ENCODE measurements at regions not wholly inside any gene's neighbourhood (a gene's known extent, or its start where the extent isn't known, plus 50 kb on each side); places are given as distances from the start of the nearest gene placed in this dataset.

GRCh38 chr12:87116780-87117179, 860.6 kb upstream of the MGAT4C start:
- Histone ChIP-seq H3K4me3 (no peak overlapping the region), H3K36me3 (replicated peaks in 1 of 2) (no peaks in the 10 kb centered on the region), H3K27ac (no peak overlapping the region), H3K9me3 (replicated peaks in 1 of 3) (no peaks in the 10 kb centered on the region), H3K4me1 (replicated peaks in 1 of 2) (no peaks in the 10 kb centered on the region), H3K27me3 (no peaks in the 10 kb centered on the region)
- no peak for DNase-seq
- TF ChIP-seq POLR2A (IDR thresholded peaks at IDR 0.05) (no peak), CTCF (IDR thresholded peaks at IDR 0.05) (no peak)
- intact Hi-C loops (cut with DNase I), result no loop called here
- 61 to 71% (median 65%) methylated on average over 6 of the region's 6 CpGs for WGBS, 4 donors

- no peak for DNase-seq
- no peaks in the 10 kb centered on the region for H3K27me3 ChIP-seq
- intact Hi-C loops (cut with DNase I), result no loop called here
These were observed 856.6 kb upstream of the MGAT4C start for GRCh38 chr12:87112571-87113345.

GRCh38 chr12:87107766-87108165, 851.6 kb upstream of the MGAT4C start:
- no peak for TF ChIP-seq CTCF (IDR thresholded peaks at IDR 0.05)
- no peak for TF ChIP-seq POLR2A (IDR thresholded peaks at IDR 0.05)
- intact Hi-C loops (cut with DNase I), result no loop called here
- WGBS, 4 donors, result 57 to 83% (median 69%) methylated on average over 3 of the region's 3 CpGs
- H3K4me1 ChIP-seq (replicated peaks in 1 of 2), result no peaks in the 10 kb centered on the region
- H3K9me3 ChIP-seq (replicated peaks in 1 of 3), result no peaks in the 10 kb centered on the region
- no peaks in the 10 kb centered on the region for H3K36me3 ChIP-seq (replicated peaks in 1 of 2)
- H3K4me3 ChIP-seq, result no peak overlapping the region
- DNase-seq, result no peak
- H3K27ac ChIP-seq, result no peak overlapping the region
- H3K27me3 ChIP-seq, result no peaks in the 10 kb centered on the region

More at GRCh38 chr12:87112571-87113345, 856.6 kb upstream of the MGAT4C start:
- H3K4me3 ChIP-seq, result no peak overlapping the region
- no peaks in the 10 kb centered on the region for H3K4me1 ChIP-seq (replicated peaks in 1 of 2)
- no peaks in the 10 kb centered on the region for H3K36me3 ChIP-seq (replicated peaks in 1 of 2)
- H3K27ac ChIP-seq, result no peak overlapping the region
- TF ChIP-seq CTCF (IDR thresholded peaks at IDR 0.05), result no peak
- no peak for TF ChIP-seq POLR2A (IDR thresholded peaks at IDR 0.05)
- WGBS, 4 donors, result 74 to 83% (median 77%) methylated on average over 3 of the region's 3 CpGs
- no peaks in the 10 kb centered on the region for H3K9me3 ChIP-seq (replicated peaks in 1 of 3)

- no peak for DNase-seq
- Histone ChIP-seq H3K4me3 (no peak overlapping the region), H3K4me1 (replicated peaks in 1 of 2) (no peaks in the 10 kb centered on the region), H3K27me3 (no peaks in the 10 kb centered on the region), H3K36me3 (replicated peaks in 1 of 2) (no peaks in the 10 kb centered on the region), H3K27ac (no peak overlapping the region), H3K9me3 (replicated peaks in 1 of 3) (no peaks in the 10 kb centered on the region)
- 36 to 67% (median 52%) methylated on average over 3 of the region's 3 CpGs for WGBS, 4 donors
- TF ChIP-seq POLR2A (IDR thresholded peaks at IDR 0.05) (no peak), CTCF (IDR thresholded peaks at IDR 0.05) (no peak)
- intact Hi-C loops (cut with DNase I), result no loop called here
These were observed 851.1 kb upstream of the MGAT4C start for GRCh38 chr12:87107270-87107669.
